ENCODE measurements at regions not wholly inside any gene's neighbourhood (a gene's known extent, or its start where the extent isn't known, plus 50 kb on each side); places are given as distances from the start of the nearest gene placed in this dataset.

DNA sequence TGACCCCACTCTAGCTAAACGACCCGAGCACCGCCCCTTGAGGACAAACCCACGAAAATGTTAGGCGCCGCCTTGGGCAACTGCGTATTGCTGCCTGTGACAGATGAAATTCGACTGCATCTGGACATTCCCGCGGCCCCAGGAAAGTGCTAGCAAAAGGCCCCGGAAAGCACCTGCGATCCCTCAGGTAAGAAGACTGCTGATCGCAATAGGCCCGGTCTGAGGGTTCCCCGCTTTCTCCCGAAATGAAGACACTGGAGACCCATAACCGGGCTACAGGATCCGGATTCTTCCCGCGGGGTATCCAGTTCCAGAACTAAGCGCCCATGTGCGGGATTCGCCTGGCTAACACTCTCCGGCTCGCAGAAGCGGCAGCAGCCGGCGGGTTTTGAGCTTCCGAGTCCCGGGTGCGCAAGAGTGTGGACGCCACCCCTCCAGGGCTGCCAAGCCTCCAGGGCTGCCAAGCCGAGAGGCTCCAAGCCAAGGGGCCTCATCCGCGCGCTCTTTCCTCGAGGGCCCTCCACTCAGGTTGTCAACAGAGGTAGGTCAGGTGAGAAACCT lies 157.9 kb upstream of the NBPF11 start:
- TF ChIP-seq, protein P1, sequence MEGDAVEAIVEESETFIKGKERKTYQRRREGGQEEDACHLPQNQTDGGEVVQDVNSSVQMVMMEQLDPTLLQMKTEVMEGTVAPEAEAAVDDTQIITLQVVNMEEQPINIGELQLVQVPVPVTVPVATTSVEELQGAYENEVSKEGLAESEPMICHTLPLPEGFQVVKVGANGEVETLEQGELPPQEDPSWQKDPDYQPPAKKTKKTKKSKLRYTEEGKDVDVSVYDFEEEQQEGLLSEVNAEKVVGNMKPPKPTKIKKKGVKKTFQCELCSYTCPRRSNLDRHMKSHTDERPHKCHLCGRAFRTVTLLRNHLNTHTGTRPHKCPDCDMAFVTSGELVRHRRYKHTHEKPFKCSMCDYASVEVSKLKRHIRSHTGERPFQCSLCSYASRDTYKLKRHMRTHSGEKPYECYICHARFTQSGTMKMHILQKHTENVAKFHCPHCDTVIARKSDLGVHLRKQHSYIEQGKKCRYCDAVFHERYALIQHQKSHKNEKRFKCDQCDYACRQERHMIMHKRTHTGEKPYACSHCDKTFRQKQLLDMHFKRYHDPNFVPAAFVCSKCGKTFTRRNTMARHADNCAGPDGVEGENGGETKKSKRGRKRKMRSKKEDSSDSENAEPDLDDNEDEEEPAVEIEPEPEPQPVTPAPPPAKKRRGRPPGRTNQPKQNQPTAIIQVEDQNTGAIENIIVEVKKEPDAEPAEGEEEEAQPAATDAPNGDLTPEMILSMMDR (IDR thresholded peaks at IDR 0.05), result no peak
- TF ChIP-seq POLR2AphosphoS5 (IDR thresholded peaks at IDR 0.05) (no peak), EP300 (IDR thresholded peaks at IDR 0.05) (no peak), POLR2A (IDR thresholded peaks at IDR 0.05; ENCODE audit: low read depth) (no peak)

All from esophagus muscularis mucosa (tissue), 4 donors.